OCI-LY7 (cell line): ENCODE measurements at regions not wholly inside any gene's neighbourhood (a gene's known extent, or its start where the extent isn't known, plus 50 kb on each side); places are given as distances from the start of the nearest gene placed in this dataset.

Experiments used
- EZH2phosphoT487 ChIP-seq: fragments of 200-600 bp; sonication (generic); IDR thresholded peaks from 2 replicates; pipeline ENCODE4 v1.6.1; 2018; ENCODE audit warnings: low read depth, borderline replicate concordance, mild to moderate bottlenecking, mixed run types, antibody characterized with exemption, low read length, moderate library complexity, mixed read lengths
- TF ChIP-seq, protein P1 (sequence below): fragments of 200-600 bp; sonication (generic); conservative IDR thresholded peaks from 2 replicates; pipeline ENCODE4 v1.5.1; 2014; ENCODE audit warnings: mild to moderate bottlenecking, antibody characterized with exemption, low read length, moderate library complexity, mixed read lengths

DNA sequence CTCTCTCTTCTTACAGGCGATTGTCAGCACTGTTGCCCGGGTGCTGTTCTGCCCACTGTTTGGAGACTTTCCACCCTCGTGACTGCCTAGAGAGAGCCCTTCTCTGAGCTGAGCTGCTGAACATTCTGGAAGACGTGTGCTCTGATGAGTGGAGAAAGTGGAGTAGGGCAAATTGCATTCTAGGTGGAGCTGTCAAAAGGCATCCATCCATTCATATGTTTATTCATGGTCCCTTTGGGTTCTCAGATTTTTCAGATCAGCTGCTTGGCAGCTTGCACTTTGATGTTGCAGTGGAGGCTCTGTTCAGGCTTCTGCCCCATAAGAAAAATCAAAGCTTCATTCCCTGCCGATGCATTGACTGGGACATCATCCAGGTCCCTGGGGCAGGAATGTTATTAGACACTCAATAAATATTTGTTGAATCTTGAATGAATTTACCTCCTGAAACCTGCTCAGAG, 120.7 kb upstream of the EEPD1 start:
- TF ChIP-seq, protein P1, sequence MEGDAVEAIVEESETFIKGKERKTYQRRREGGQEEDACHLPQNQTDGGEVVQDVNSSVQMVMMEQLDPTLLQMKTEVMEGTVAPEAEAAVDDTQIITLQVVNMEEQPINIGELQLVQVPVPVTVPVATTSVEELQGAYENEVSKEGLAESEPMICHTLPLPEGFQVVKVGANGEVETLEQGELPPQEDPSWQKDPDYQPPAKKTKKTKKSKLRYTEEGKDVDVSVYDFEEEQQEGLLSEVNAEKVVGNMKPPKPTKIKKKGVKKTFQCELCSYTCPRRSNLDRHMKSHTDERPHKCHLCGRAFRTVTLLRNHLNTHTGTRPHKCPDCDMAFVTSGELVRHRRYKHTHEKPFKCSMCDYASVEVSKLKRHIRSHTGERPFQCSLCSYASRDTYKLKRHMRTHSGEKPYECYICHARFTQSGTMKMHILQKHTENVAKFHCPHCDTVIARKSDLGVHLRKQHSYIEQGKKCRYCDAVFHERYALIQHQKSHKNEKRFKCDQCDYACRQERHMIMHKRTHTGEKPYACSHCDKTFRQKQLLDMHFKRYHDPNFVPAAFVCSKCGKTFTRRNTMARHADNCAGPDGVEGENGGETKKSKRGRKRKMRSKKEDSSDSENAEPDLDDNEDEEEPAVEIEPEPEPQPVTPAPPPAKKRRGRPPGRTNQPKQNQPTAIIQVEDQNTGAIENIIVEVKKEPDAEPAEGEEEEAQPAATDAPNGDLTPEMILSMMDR = no peak
- no peak for TF ChIP-seq EZH2phosphoT487
